HG03159 (cell line): ENCODE measurements at regions not wholly inside any gene's neighbourhood (a gene's known extent, or its start where the extent isn't known, plus 50 kb on each side); places are given as distances from the start of the nearest gene placed in this dataset.
"Not testable (repeated sequence)": the region's sequence is repeated elsewhere in the genome, so short reads cannot be mapped to it uniquely, and the experiment has no call there.

Source experiments
- ATAC-seq: cut with Tn5 transposase; IDR thresholded peaks from one replicate; pipeline ENCODE4 v1.9.1; 2021; ENCODE audit warnings: mild to moderate bottlenecking, moderate library complexity; ENCODE audit not compliant: unreplicated experiment

GRCh38 chr7:22066522-22066921, 120.8 kb upstream of the CDCA7L start:
- no peak for ATAC-seq

- no peak for ATAC-seq
Measured at GRCh38 chr7:22064816-22065215, 119.1 kb upstream of the CDCA7L start.

GRCh38 chr7:22061775-22062174, 116.1 kb upstream of the CDCA7L start:
- no peak for ATAC-seq

GRCh38 chr7:22060863-22061262, 115.2 kb upstream of the CDCA7L start:
- ATAC-seq, result no peak

GRCh38 chr7:22060197-22060596, 114.5 kb upstream of the CDCA7L start:
- ATAC-seq, result no peak

- no peak for ATAC-seq
Measured at GRCh38 chr7:22055226-22055625, 109.5 kb upstream of the CDCA7L start.

- ATAC-seq, result no peak
Measured at GRCh38 chr7:22052674-22053365, 107.1 kb upstream of the CDCA7L start.

GRCh38 chr7:22051886-22052673, 106.4 kb upstream of the CDCA7L start:
- ATAC-seq, result no peak

GRCh38 chr7:22049766-22050500, 104.2 kb upstream of the CDCA7L start:
- ATAC-seq, result no peak

- ATAC-seq, result no peak
Measured at GRCh38 chr7:22043367-22043766, 97.7 kb upstream of the CDCA7L start.

GRCh38 chr7:22040923-22041595, 95.4 kb upstream of the CDCA7L start:
- no peak for ATAC-seq

- no peak for ATAC-seq
Measured at GRCh38 chr7:22039670-22040069, 94.0 kb upstream of the CDCA7L start.

GRCh38 chr7:22032356-22032755, 86.7 kb upstream of the CDCA7L start:
- not testable (repeated sequence) for ATAC-seq

GRCh38 chr7:22028656-22029055, 83.0 kb upstream of the CDCA7L start:
- not testable (repeated sequence) for ATAC-seq

- ATAC-seq, result no peak
Measured at GRCh38 chr7:22027475-22027874, 81.8 kb upstream of the CDCA7L start.

- no peak for ATAC-seq
Measured at GRCh38 chr7:22025983-22026382, 80.3 kb upstream of the CDCA7L start.

- ATAC-seq, result no peak
Measured at GRCh38 chr7:22025075-22025474, 79.4 kb upstream of the CDCA7L start.

- no peak for ATAC-seq
Measured at GRCh38 chr7:22019931-22020330, 74.2 kb upstream of the CDCA7L start.

GRCh38 chr7:22016507-22016906, 70.8 kb upstream of the CDCA7L start:
- ATAC-seq, result no peak

GRCh38 chr7:22013711-22014110, 68.0 kb upstream of the CDCA7L start:
- ATAC-seq, result no peak

GRCh38 chr7:22008683-22009082, 63.0 kb upstream of the CDCA7L start:
- no peak for ATAC-seq
